ENCODE measurements at regions not wholly inside any gene's neighbourhood (a gene's known extent, or its start where the extent isn't known, plus 50 kb on each side); places are given as distances from the start of the nearest gene placed in this dataset.

DNA sequence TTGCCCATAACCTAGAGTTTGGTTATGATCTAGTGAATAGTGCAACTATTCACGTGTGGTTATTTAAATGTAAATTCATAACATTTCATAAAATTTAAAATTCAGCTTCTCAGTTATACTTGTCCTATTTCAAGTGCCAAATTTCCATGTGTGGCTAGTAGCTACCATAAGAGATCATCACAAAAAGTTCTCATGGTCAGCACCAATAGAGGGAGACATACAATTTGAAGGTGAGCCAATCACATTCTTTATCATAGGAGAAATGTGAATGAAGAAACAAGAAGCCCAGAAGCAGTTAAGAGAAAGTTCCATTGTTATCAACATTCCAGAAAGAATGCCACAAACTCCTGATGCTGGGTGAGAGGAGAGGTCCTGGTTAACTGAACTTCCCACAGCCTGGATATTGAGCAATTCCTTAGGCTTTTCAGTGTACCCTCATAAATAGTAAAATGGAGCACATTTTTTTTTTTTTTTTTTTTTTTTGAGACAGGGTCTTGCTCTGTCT, 892.9 kb upstream of the USP15 start:
- TF ChIP-seq POLR2A (IDR thresholded peaks at IDR 0.05) (no peak), CTCF (IDR thresholded peaks at IDR 0.05) (no peak)
